A673 (cell line): ENCODE measurements at regions not wholly inside any gene's neighbourhood (a gene's known extent, or its start where the extent isn't known, plus 50 kb on each side); places are given as distances from the start of the nearest gene placed in this dataset.

Experiments used
- BruUV-seq: library from RNA; stranded (reverse); fragments of 400-500 nt; replicated peaks from 2 replicates; lab custom pipeline; 2021; lab: Mats Ljungman, UMichigan
- CTCF ChIA-PET: fragments of 300-600 bp; sonication (Branson Sonifier 250); formaldehyde crosslinking; loops from one replicate; lab custom pipeline; 2022; ENCODE audit warnings: antibody characterized with exemption; lab: Charles Lee
- POLR2A ChIA-PET: fragments of 300-600 bp; sonication (Branson Sonifier 250); formaldehyde crosslinking; loops from one replicate; lab custom pipeline; 2022; ENCODE audit warnings: antibody characterized with exemption; ENCODE audit not compliant: low non-redundant PET; lab: Charles Lee
- DNase-seq: peaks from one replicate; pipeline ENCODE4 v3.0.0-alpha.2; 2015; ENCODE audit warnings: low spot score
- H3K27ac ChIP-seq: fragments of 200-600 bp; sonication (generic); 2 replicates; pipeline ENCODE4 v1.5.1; 2016; ENCODE audit warnings: mixed run types, low read depth, mild to moderate bottlenecking, mixed read lengths, antibody characterized with exemption, low read length; ENCODE audit not compliant: poor library complexity, severe bottlenecking
- H3K27me3 ChIP-seq: fragments of 200-600 bp; sonication (generic); replicated peaks from 2 replicates; pipeline ENCODE4 v1.6.1; 2017; ENCODE audit warnings: mixed run types, low read depth, mild to moderate bottlenecking, mixed read lengths, antibody characterized with exemption, low read length; ENCODE audit not compliant: insufficient read depth, poor library complexity
- H3K36me3 ChIP-seq: fragments of 200-600 bp; sonication (generic); 2 replicates; pipeline ENCODE4 v1.6.1; 2016; ENCODE audit warnings: mixed run types, mild to moderate bottlenecking, mixed read lengths, antibody characterized with exemption, low read length; ENCODE audit not compliant: insufficient read depth, poor library complexity, severe bottlenecking
- H3K4me1 ChIP-seq: fragments of 200-600 bp; sonication (generic); 2 replicates; pipeline ENCODE4 v1.6.1; 2017; ENCODE audit warnings: mixed run types, mild to moderate bottlenecking, mixed read lengths, antibody characterized with exemption, low read length; ENCODE audit not compliant: insufficient read depth, poor library complexity, severe bottlenecking
- H3K4me3 ChIP-seq: fragments of 200-600 bp; sonication (generic); 2 replicates; pipeline ENCODE4 v1.5.1; 2016; ENCODE audit warnings: low read depth, mixed run types, mild to moderate bottlenecking, mixed read lengths, low read length; ENCODE audit not compliant: poor library complexity, severe bottlenecking
- H3K9me3 ChIP-seq: fragments of 200-600 bp; sonication (generic); 2 replicates; pipeline ENCODE4 v1.6.1; 2016; ENCODE audit warnings: mixed run types, low read depth, mild to moderate bottlenecking, mixed read lengths, antibody characterized with exemption, low read length; ENCODE audit not compliant: poor library complexity, severe bottlenecking
- EZH2 ChIP-seq: fragments of 200-600 bp; sonication (generic); IDR thresholded peaks from 2 replicates; pipeline ENCODE4 v1.6.1; 2017; ENCODE audit warnings: borderline replicate concordance, low read depth, mild to moderate bottlenecking, mixed read lengths, antibody characterized with exemption, low read length; ENCODE audit not compliant: poor library complexity, severe bottlenecking
- intact Hi-C: fragments of 100-400 bp; cut with micrococcal nuclease; formaldehyde crosslinking; loops from one replicate; pipeline ENCODE4 v1.10.0; 2022; ENCODE audit not compliant: unreplicated experiment
- TF ChIP-seq, protein P1 (sequence below): fragments of 300-800, 200-600 bp; sonication (generic); conservative IDR thresholded peaks from 2 replicates; pipeline ENCODE4 v1.5.1; 2017; ENCODE audit warnings: low read depth, mild to moderate bottlenecking, antibody characterized with exemption, low read length, moderate library complexity, mixed read lengths

DNA sequence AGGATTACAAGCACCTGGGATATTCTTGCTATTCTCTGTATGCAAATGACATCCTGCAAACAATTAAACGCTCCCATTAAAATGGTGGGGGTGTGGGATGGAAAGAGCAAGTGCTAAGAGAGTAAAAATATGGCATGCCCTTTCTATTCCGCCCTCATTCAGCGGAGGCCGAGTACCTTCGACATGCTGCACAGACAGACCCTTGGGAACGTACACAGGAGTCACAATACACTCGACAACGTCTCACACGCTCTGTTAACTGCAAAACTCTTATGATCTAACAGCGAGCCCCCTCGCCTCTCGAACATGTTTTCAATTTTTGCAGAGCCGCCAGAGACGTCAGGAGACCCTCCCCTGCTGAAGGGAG lies 322.2 kb downstream of the CEMIP2 start:
- ChIA-PET CTCF (no interaction called here), POLR2A (no interaction called here)
- Histone ChIP-seq H3K9me3 (no peaks in the 10 kb centered on the region), H3K4me3 (no peak overlapping the region), H3K36me3 (no peaks in the 10 kb centered on the region), H3K27ac (no peak overlapping the region), H3K27me3 (peaks cover 66% of the 10 kb centered on the region), H3K4me1 (no peaks in the 10 kb centered on the region)
- TF ChIP-seq, protein P1, sequence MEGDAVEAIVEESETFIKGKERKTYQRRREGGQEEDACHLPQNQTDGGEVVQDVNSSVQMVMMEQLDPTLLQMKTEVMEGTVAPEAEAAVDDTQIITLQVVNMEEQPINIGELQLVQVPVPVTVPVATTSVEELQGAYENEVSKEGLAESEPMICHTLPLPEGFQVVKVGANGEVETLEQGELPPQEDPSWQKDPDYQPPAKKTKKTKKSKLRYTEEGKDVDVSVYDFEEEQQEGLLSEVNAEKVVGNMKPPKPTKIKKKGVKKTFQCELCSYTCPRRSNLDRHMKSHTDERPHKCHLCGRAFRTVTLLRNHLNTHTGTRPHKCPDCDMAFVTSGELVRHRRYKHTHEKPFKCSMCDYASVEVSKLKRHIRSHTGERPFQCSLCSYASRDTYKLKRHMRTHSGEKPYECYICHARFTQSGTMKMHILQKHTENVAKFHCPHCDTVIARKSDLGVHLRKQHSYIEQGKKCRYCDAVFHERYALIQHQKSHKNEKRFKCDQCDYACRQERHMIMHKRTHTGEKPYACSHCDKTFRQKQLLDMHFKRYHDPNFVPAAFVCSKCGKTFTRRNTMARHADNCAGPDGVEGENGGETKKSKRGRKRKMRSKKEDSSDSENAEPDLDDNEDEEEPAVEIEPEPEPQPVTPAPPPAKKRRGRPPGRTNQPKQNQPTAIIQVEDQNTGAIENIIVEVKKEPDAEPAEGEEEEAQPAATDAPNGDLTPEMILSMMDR = no peak
- no TSS peak for BruUV-seq
- no peak for DNase-seq
- intact Hi-C loops = no loop called here

- no peak overlapping the region for H3K4me3 ChIP-seq
- H3K27me3 ChIP-seq = peaks cover 57% of the 10 kb centered on the region
- no TSS peak for BruUV-seq
- H3K36me3 ChIP-seq = no peaks in the 10 kb centered on the region
- POLR2A ChIA-PET = no interaction called here
- H3K27ac ChIP-seq = no peak overlapping the region
- H3K4me1 ChIP-seq = no peaks in the 10 kb centered on the region
- TF ChIP-seq, protein P1 = no peak
- no peak for TF ChIP-seq EZH2
- DNase-seq = no peak
- H3K9me3 ChIP-seq = no peaks in the 10 kb centered on the region
- CTCF ChIA-PET = no interaction called here
- intact Hi-C loops = no loop called here
Observed at GRCh38 chr9:71442937-71443336, 321.5 kb upstream of the TRPM3 start.

GRCh38 chr9:71441266-71441665 lies 319.8 kb upstream of the TRPM3 start:
- no peak for DNase-seq
- ChIA-PET CTCF (no interaction called here), POLR2A (no interaction called here)
- BruUV-seq = no TSS peak
- no peak overlapping the region for H3K27ac ChIP-seq
- no peaks in the 10 kb centered on the region for H3K36me3 ChIP-seq
- peaks cover 43% of the 10 kb centered on the region for H3K27me3 ChIP-seq
- H3K4me3 ChIP-seq = no peak overlapping the region
- no peaks in the 10 kb centered on the region for H3K9me3 ChIP-seq
- intact Hi-C loops = no loop called here
- TF ChIP-seq EZH2 = no peak
- TF ChIP-seq, protein P1 = no peak
- no peaks in the 10 kb centered on the region for H3K4me1 ChIP-seq
